Adipocyte (in vitro differentiated cells): ENCODE measurements at regions not wholly inside any gene's neighbourhood (a gene's known extent, or its start where the extent isn't known, plus 50 kb on each side); places are given as distances from the start of the nearest gene placed in this dataset.

Experiments
- DNase-seq: peaks from one replicate; pipeline ENCODE4 v3.0.0-alpha.2; 2015; ENCODE audit warnings: low read depth
- H3K27me3 ChIP-seq: replicated peaks from 2 replicates; pipeline ENCODE4 v1.7.0; 2013; ENCODE audit warnings: mild to moderate bottlenecking, low read length, moderate library complexity; ENCODE audit not compliant: control insufficient read depth, insufficient read depth
- H3K36me3 ChIP-seq: 2 replicates; pipeline ENCODE4 v1.7.0; 2013; ENCODE audit warnings: low read length, mild to moderate bottlenecking, moderate library complexity; ENCODE audit not compliant: control insufficient read depth, insufficient read depth, severe bottlenecking
- H3K4me1 ChIP-seq: 2 replicates; pipeline ENCODE4 v1.7.0; 2013; ENCODE audit warnings: mild to moderate bottlenecking, low read length, moderate library complexity; ENCODE audit not compliant: control insufficient read depth, insufficient read depth
- H3K4me3 ChIP-seq: 2 replicates; pipeline ENCODE4 v1.7.0; 2013; ENCODE audit warnings: mild to moderate bottlenecking, low read length, moderate library complexity
- H3K9ac ChIP-seq: 2 replicates; pipeline ENCODE4 v1.7.0; 2013; ENCODE audit warnings: mild to moderate bottlenecking, low read length, moderate library complexity
- H3K9me3 ChIP-seq: 2 replicates; pipeline ENCODE4 v1.7.0; 2013; ENCODE audit warnings: mild to moderate bottlenecking, low read length, moderate library complexity; ENCODE audit not compliant: control insufficient read depth

- Histone ChIP-seq H3K9ac (no peak overlapping the region), H3K36me3 (no peaks in the 10 kb centered on the region), H3K4me1 (peaks cover 10% of the 10 kb centered on the region), H3K4me3 (no peak overlapping the region), H3K27me3 (peaks cover 3% of the 10 kb centered on the region), H3K9me3 (peaks cover 3% of the 10 kb centered on the region)
- DNase-seq = no peak
Observed at GRCh38 chr2:236956641-236957040, 129.0 kb upstream of the COPS8 start.

- H3K4me3 ChIP-seq = no peak overlapping the region
- H3K9ac ChIP-seq = no peak overlapping the region
- peaks cover 11% of the 10 kb centered on the region for H3K4me1 ChIP-seq
- H3K27me3 ChIP-seq = peaks cover 3% of the 10 kb centered on the region
- no peaks in the 10 kb centered on the region for H3K36me3 ChIP-seq
- no peaks in the 10 kb centered on the region for H3K9me3 ChIP-seq
- DNase-seq = no peak
Observed at GRCh38 chr2:236959036-236959435, 126.7 kb upstream of the COPS8 start.

- Histone ChIP-seq H3K4me1 (peaks cover 20% of the 10 kb centered on the region), H3K4me3 (no peak overlapping the region), H3K27me3 (peaks cover 3% of the 10 kb centered on the region), H3K9ac (no peak overlapping the region), H3K36me3 (no peaks in the 10 kb centered on the region), H3K9me3 (no peaks in the 10 kb centered on the region)
- DNase-seq = no peak
Observed at GRCh38 chr2:236959876-236960275, 125.8 kb upstream of the COPS8 start.

DNA sequence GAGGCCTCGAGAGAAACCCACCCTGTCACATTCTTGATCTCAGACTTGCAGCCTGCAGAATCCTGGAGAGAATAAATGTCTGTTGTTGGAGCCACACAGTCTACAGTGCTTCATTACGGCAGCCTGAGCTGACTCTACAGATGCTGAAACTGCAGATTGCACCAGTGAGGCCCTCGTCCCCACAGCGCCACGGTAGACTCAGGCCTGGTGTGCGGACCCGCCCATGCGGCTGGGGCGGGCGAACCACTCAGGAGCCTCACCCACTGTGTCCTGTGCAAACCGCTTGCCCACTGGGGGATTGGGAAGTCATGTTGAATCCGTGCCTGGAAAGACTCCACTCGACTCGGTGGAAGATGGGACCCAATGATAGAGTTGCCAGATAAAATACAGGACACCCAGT is 125.2 kb upstream of the COPS8 start:
- no peak for DNase-seq
- H3K4me1 ChIP-seq = peaks cover 21% of the 10 kb centered on the region

DNA sequence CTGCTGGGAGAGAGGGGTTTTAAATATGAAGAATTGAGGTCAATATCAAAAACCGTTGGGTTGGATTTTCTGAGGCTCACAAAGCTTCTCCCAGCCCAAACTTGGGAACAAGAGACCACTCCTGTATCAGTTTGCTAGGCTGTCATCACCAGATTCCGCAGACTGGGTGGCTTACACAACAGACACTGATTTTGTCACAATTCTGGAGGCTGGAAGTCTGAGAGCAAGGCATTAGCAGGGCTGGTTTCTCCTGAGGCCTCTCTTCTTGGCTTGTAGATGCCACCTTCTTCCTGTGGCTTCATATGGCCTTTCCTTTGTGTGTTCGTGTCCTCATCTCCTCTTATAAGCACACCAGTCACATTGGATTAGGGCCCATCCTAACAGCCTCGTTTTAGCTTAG is 122.9 kb upstream of the COPS8 start:
- no peaks in the 10 kb centered on the region for H3K9me3 ChIP-seq
- H3K36me3 ChIP-seq = no peaks in the 10 kb centered on the region
- H3K4me3 ChIP-seq = no peak overlapping the region
- H3K27me3 ChIP-seq = no peaks in the 10 kb centered on the region
- H3K9ac ChIP-seq = no peak overlapping the region
- H3K4me1 ChIP-seq = peaks cover 21% of the 10 kb centered on the region
- DNase-seq = no peak

More for the DNA sequence above, 125.2 kb upstream of the COPS8 start:
- no peaks in the 10 kb centered on the region for H3K36me3 ChIP-seq
- no peak overlapping the region for H3K4me3 ChIP-seq
- H3K9me3 ChIP-seq = no peaks in the 10 kb centered on the region
- peaks cover 3% of the 10 kb centered on the region for H3K27me3 ChIP-seq
- no peak overlapping the region for H3K9ac ChIP-seq

DNA sequence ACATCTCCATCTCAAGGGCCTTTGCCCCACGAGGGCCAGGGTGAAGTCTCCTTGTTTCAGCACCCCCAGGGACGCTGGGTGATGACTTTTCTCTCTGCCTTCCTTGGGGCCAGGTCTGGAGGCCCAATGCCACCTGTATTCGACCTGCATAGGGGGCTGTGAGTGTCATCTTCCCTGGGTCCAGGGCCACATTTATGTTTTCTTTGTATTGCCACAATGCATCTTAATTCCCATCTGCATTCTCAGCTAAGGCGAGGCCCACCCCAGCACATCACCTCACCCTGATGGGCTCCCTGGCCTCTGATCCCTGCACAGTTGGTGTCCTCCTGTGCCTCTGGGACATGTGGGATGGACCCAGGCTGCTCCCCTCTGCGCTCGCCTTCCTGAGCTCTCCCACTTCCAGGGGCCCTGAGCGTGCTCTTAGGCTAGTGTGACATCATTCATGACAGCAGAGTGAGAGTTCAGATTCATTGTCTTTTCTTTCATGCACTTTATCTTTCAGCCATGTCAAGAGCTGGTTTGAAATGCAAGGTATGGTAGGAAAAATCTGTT is 122.0 kb upstream of the COPS8 start:
- Histone ChIP-seq H3K36me3 (no peaks in the 10 kb centered on the region), H3K27me3 (no peaks in the 10 kb centered on the region), H3K4me1 (peaks cover 21% of the 10 kb centered on the region), H3K4me3 (no peak overlapping the region), H3K9ac (no peak overlapping the region), H3K9me3 (no peaks in the 10 kb centered on the region)
- no peak for DNase-seq

- H3K4me3 ChIP-seq = no peak overlapping the region
- H3K27me3 ChIP-seq = no peaks in the 10 kb centered on the region
- no peak overlapping the region for H3K9ac ChIP-seq
- no peaks in the 10 kb centered on the region for H3K9me3 ChIP-seq
- peak; percentile 39 for DNase-seq
- no peaks in the 10 kb centered on the region for H3K36me3 ChIP-seq
- peaks cover 21% of the 10 kb centered on the region for H3K4me1 ChIP-seq
Observed at GRCh38 chr2:236964291-236964690, 121.4 kb upstream of the COPS8 start.

DNA sequence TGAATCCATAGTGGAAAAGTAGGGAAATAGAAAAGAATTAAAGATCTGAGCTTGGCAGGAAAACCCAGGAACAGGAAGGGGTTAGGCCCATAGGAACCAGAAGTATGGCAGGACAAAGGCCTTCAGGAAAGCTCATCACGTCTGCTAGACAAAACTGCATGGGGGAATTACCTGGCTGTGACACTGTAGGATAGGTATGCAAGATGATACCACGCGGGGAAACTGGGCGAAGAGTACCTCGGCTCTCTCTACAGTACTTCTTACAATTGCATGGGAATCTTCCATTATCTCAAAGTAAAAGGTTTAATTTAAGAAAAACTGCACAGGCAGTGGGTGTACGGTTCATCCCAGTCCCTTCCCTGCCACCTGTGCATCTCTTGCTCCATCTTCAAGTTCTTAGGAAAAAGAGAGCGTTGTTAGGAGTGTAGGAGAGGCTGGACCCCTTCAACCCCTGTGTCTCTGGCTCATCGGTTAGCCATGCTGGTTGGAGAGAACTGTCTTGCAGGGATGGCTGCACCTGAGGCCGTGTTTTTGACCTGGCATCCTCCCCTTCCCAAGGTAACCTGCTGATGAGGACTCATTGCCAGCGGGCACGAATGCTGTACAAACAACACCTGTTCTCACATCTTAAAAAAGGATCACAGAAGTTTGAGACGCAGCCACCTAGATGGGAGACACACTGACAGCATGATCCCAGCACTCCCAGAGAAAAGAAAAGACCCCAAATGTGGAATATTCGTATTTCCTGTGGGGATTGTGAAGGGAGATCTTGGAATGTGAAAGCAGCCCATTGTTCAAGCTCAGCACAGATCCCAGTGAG is 120.5 kb upstream of the COPS8 start:
- no peak overlapping the region for H3K9ac ChIP-seq
- no peaks in the 10 kb centered on the region for H3K36me3 ChIP-seq
- peaks cover 12% of the 10 kb centered on the region for H3K4me1 ChIP-seq
- no peak for DNase-seq
- H3K27me3 ChIP-seq = no peaks in the 10 kb centered on the region
- H3K9me3 ChIP-seq = no peaks in the 10 kb centered on the region
- no peak overlapping the region for H3K4me3 ChIP-seq

GRCh38 chr2:236965841-236966096 is 119.9 kb upstream of the COPS8 start:
- Histone ChIP-seq H3K27me3 (no peaks in the 10 kb centered on the region), H3K9ac (no peak overlapping the region), H3K4me3 (no peak overlapping the region), H3K9me3 (no peaks in the 10 kb centered on the region), H3K36me3 (no peaks in the 10 kb centered on the region), H3K4me1 (peaks cover 13% of the 10 kb centered on the region)
- no peak for DNase-seq

- Histone ChIP-seq H3K4me1 (peaks cover 30% of the 10 kb centered on the region), H3K9ac (no peak overlapping the region), H3K36me3 (no peaks in the 10 kb centered on the region), H3K4me3 (no peak overlapping the region), H3K27me3 (no peaks in the 10 kb centered on the region), H3K9me3 (no peaks in the 10 kb centered on the region)
- DNase-seq = no peak
Observed at GRCh38 chr2:236967499-236967783, 118.2 kb upstream of the COPS8 start.

DNA sequence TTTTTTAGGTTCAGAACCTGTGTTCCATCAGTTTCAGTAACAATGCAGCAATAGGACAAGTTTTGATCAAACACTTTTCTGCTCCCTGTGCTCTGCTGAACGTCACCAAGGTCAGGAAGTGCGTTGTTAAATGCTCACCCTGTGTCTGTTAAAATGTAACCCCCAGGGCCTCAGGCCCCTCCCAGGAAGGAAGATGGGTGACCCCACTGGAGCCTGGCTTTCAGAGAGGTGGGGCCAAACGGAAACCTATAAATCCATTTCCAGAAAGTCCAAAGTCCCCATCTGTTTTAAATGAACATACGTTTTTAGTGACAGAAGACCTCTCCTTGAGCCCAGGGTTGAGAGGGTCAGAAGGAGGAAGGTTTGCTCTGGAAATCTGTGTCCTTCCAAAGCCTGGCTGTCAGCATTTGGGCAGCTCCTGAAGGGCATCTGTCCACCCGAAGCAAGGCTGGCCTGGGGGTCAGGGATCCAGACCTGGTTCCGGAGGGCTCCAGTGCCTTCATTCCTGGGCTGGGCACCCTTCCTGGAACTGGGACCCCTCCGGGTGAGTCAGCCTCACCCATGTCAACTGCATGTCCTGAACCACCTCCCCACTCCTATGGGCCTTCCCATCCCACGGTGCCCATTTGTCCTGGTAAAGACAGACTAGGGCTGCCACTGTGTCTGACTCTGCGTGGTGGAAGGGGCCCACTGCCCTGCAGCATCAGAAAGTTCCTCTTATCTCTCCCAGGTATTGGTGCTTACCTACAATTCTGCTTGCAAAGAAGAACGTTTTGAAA is 117.4 kb upstream of the COPS8 start:
- H3K27me3 ChIP-seq = no peaks in the 10 kb centered on the region
- H3K9ac ChIP-seq = no peak overlapping the region
- DNase-seq = no peak
- H3K4me3 ChIP-seq = no peak overlapping the region
- H3K36me3 ChIP-seq = no peaks in the 10 kb centered on the region
- H3K9me3 ChIP-seq = no peaks in the 10 kb centered on the region
- H3K4me1 ChIP-seq = peaks cover 38% of the 10 kb centered on the region
